SIG-M5 treated with dmso at 0.1 percent for 504 hours (cell line): ENCODE measurements at regions not wholly inside any gene's neighbourhood (a gene's known extent, or its start where the extent isn't known, plus 50 kb on each side); places are given as distances from the start of the nearest gene placed in this dataset.
A peak's percentile ranks its signal among the peaks of the same experiment; 100 is the strongest.

Experiments used
- DNase-seq: peaks from one replicate; lab custom pipeline; 2025; ENCODE audit not compliant: unreplicated experiment; lab: John Stamatoyannopoulos, UW

- no peak for DNase-seq
These were observed 218.3 kb downstream of the SOX9 start for GRCh38 chr17:72338847-72339790.

- no peak for DNase-seq
These were observed 220.0 kb downstream of the SOX9 start for GRCh38 chr17:72340836-72341235.

- no peak for DNase-seq
These were observed 221.2 kb downstream of the SOX9 start for GRCh38 chr17:72342061-72342460.

GRCh38 chr17:72342627-72343527, 222.1 kb downstream of the SOX9 start:
- DNase-seq = no peak

- DNase-seq = no peak
These were observed 223.1 kb downstream of the SOX9 start for GRCh38 chr17:72343911-72344310.

- DNase-seq = no peak
These were observed 223.8 kb downstream of the SOX9 start for GRCh38 chr17:72344613-72345012.

GRCh38 chr17:72345088-72345487, 224.3 kb downstream of the SOX9 start:
- no peak for DNase-seq

- DNase-seq = no peak
These were observed 224.7 kb downstream of the SOX9 start for GRCh38 chr17:72345536-72345935.

- no peak for DNase-seq
These were observed 225.5 kb downstream of the SOX9 start for GRCh38 chr17:72346306-72346705.

GRCh38 chr17:72349011-72349410, 228.2 kb downstream of the SOX9 start:
- no peak for DNase-seq

- no peak for DNase-seq
These were observed 228.7 kb downstream of the SOX9 start for GRCh38 chr17:72349491-72349995.

- no peak for DNase-seq
These were observed 229.3 kb downstream of the SOX9 start for GRCh38 chr17:72350073-72350472.

- DNase-seq = no peak
These were observed 230.5 kb downstream of the SOX9 start for GRCh38 chr17:72351365-72351764.

- peak; percentile 13 for DNase-seq
These were observed 231.1 kb downstream of the SOX9 start for GRCh38 chr17:72351884-72352346.

GRCh38 chr17:72353502-72353901, 232.7 kb downstream of the SOX9 start:
- no peak for DNase-seq

- DNase-seq = no peak
These were observed 233.3 kb downstream of the SOX9 start for GRCh38 chr17:72354071-72354470.

- DNase-seq = no peak
These were observed 237.0 kb downstream of the SOX9 start for GRCh38 chr17:72357764-72358365.

- no peak for DNase-seq
These were observed 237.6 kb downstream of the SOX9 start for GRCh38 chr17:72358465-72358864.

GRCh38 chr17:72359274-72359673, 238.5 kb downstream of the SOX9 start:
- no peak for DNase-seq

GRCh38 chr17:72359811-72360210, 239.0 kb downstream of the SOX9 start:
- no peak for DNase-seq

GRCh38 chr17:72360386-72360940, 239.6 kb downstream of the SOX9 start:
- DNase-seq = no peak
